CD8-positive, alpha-beta memory T cell (primary cell): ENCODE measurements at regions not wholly inside any gene's neighbourhood (a gene's known extent, or its start where the extent isn't known, plus 50 kb on each side); places are given as distances from the start of the nearest gene placed in this dataset.

Experiments
- CTCF ChIA-PET: fragments of 350-600 bp; sonication (Branson Sonifier 250); formaldehyde crosslinking; loops from one replicate; lab custom pipeline; 2021; ENCODE audit warnings: antibody characterized with exemption; lab: Charles Lee
- POLR2A ChIA-PET: fragments of 350-600 bp; sonication (Branson Sonifier 250); formaldehyde crosslinking; loops from one replicate; lab custom pipeline; 2021; ENCODE audit warnings: antibody characterized with exemption; lab: Charles Lee
- DNase-seq, 5 donors: peaks; one replicate each; pipeline versions ENCODE4 v3.0.0 to v3.0.0-alpha.2; 2020 to 2022; ENCODE audit warnings: mixed read lengths in 1 of 5
- H3K27ac ChIP-seq: one replicate; pipeline ENCODE4 v1.7.0; 2013; ENCODE audit warnings: low read depth, mild to moderate bottlenecking, low read length, moderate library complexity
- H3K27me3 ChIP-seq: 2 replicates; pipeline ENCODE4 v1.7.0; 2013; ENCODE audit warnings: low read length, mild to moderate bottlenecking; ENCODE audit not compliant: insufficient read depth, poor library complexity, severe bottlenecking
- H3K36me3 ChIP-seq: 2 replicates; pipeline ENCODE4 v1.7.0; 2013; ENCODE audit warnings: mild to moderate bottlenecking, low read length, moderate library complexity; ENCODE audit not compliant: insufficient read depth
- H3K4me1 ChIP-seq: 2 replicates; pipeline ENCODE4 v1.7.0; 2013; ENCODE audit warnings: mild to moderate bottlenecking, low read length, moderate library complexity; ENCODE audit not compliant: insufficient read depth
- H3K4me3 ChIP-seq: 2 replicates; pipeline ENCODE4 v1.7.0; 2013; ENCODE audit warnings: mild to moderate bottlenecking, low read length
- H3K9me3 ChIP-seq: 2 replicates; pipeline ENCODE4 v1.7.0; 2013; ENCODE audit warnings: mild to moderate bottlenecking, low read length
- H3K27ac Mint-ChIP-seq, 8 donors: one replicate each; pipeline ENCODE4 v1.8.0; 2020 to 2021; ENCODE audit warnings: mixed read lengths in 8 of 8, mild to moderate bottlenecking in 6 of 8, inconsistent platforms in 3 of 8, moderate library complexity in 3 of 8
- H3K27me3 Mint-ChIP-seq, 2 donors: one replicate each; pipeline ENCODE4 v1.8.0; 2020 to 2021; ENCODE audit warnings: mixed read lengths in 2 of 2, mild to moderate bottlenecking in 1 of 2, moderate library complexity in 1 of 2
- H3K36me3 Mint-ChIP-seq, 3 donors: one replicate each; pipeline ENCODE4 v1.8.0; 2020 to 2021; ENCODE audit warnings: mixed read lengths in 3 of 3, inconsistent platforms in 1 of 3, mild to moderate bottlenecking in 1 of 3
- H3K4me1 Mint-ChIP-seq, 3 donors: one replicate each; pipeline ENCODE4 v1.8.0; 2020 to 2021; ENCODE audit warnings: mixed read lengths in 3 of 3, inconsistent platforms in 1 of 3, mild to moderate bottlenecking in 1 of 3
- H3K4me3 Mint-ChIP-seq, 7 donors: one replicate each; pipeline ENCODE4 v1.8.0; 2020 to 2021; ENCODE audit warnings: mixed read lengths in 7 of 7, mild to moderate bottlenecking in 6 of 7, moderate library complexity in 4 of 7, inconsistent platforms in 2 of 7
- H3K9me3 Mint-ChIP-seq, 5 donors: one replicate each; pipeline ENCODE4 v1.8.0; 2020 to 2022; ENCODE audit warnings: mixed read lengths in 5 of 5, mild to moderate bottlenecking in 3 of 5, moderate library complexity in 2 of 5, inconsistent platforms in 1 of 5

DNA sequence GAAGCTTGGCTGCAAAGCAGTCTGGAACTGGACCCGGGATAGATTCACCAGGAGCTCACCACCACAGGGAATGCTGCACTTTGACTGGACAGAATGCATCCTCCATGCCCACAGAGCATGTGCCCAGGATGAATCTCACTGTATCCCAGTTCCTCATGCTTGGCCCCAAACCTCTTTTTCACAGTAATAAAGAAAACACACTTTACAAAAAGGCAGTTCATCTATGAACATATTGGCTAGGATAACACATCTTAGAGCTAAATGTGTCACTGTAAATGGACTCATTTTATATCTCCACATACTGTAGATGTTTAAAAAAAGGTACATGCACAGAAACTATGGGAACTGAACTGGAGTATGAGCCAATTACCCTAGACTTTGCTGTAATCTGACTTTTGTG is 266.9 kb downstream of the TOX3 start:
- POLR2A ChIA-PET, result no interaction called here
- Mint-ChIP-seq H3K27me3 (no peaks in the 10 kb centered on the region), H3K4me1 (no peaks in the 10 kb centered on the region), H3K36me3 (no peaks in the 10 kb centered on the region), H3K27ac (no peak overlapping the region), H3K4me3 (no peak overlapping the region), H3K9me3 (peaks cover 0 to 5% (median 4%) of the 10 kb centered on the region in 5 donors)
- H3K4me3 ChIP-seq, result no peak overlapping the region
- no peak for DNase-seq
- no peaks in the 10 kb centered on the region for H3K4me1 ChIP-seq
- CTCF ChIA-PET, result no interaction called here
- H3K36me3 ChIP-seq, result no peaks in the 10 kb centered on the region
- H3K27me3 ChIP-seq, result no peaks in the 10 kb centered on the region
- no peak overlapping the region for H3K27ac ChIP-seq
- no peaks in the 10 kb centered on the region for H3K9me3 ChIP-seq

DNA sequence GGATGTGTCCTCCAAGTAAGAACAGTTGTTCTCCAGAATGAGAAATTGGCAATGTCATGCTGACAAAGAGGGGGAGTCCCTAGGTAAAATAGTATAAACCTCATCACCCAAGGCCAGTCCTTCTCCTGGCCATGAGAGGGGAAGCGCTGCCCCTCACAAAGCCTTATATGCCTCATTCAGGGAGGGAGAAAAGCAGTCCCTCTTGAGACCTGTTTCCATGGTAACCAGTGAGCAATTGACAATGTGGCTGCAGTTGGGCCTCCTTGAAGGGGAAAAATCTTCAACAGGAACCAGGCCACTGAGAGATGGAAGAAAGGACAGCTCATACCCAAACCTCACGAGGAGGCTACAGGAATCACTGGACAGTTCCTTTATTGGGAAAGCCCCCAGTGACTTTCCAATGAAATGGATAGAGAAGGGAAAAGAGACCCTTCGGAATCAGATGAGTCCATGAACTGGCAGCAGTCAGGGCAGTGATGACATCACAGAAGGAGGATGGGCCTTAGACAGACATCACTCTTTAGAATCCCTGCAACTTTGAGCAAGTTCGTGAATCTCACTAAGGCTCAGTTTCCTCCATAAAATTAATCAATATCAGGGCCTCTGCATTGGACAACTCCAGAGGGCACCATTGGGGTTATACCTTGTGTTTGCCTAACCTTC is 275.7 kb downstream of the TOX3 start:
- H3K4me1 ChIP-seq, result no peaks in the 10 kb centered on the region
- H3K27ac ChIP-seq, result no peak overlapping the region
- ChIA-PET CTCF (no interaction called here), POLR2A (no interaction called here)
- H3K27me3 ChIP-seq, result no peaks in the 10 kb centered on the region
- no peaks in the 10 kb centered on the region for H3K9me3 ChIP-seq
- Mint-ChIP-seq H3K27me3 (peaks cover 0 to 2% of the 10 kb centered on the region in 2 donors), H3K27ac (no peak overlapping the region), H3K9me3 (peaks cover 0 to 5% (median 3%) of the 10 kb centered on the region in 5 donors), H3K4me1 (no peaks in the 10 kb centered on the region), H3K4me3 (no peak overlapping the region), H3K36me3 (no peaks in the 10 kb centered on the region)
- H3K4me3 ChIP-seq, result no peak overlapping the region
- no peaks in the 10 kb centered on the region for H3K36me3 ChIP-seq
- no peak for DNase-seq

DNA sequence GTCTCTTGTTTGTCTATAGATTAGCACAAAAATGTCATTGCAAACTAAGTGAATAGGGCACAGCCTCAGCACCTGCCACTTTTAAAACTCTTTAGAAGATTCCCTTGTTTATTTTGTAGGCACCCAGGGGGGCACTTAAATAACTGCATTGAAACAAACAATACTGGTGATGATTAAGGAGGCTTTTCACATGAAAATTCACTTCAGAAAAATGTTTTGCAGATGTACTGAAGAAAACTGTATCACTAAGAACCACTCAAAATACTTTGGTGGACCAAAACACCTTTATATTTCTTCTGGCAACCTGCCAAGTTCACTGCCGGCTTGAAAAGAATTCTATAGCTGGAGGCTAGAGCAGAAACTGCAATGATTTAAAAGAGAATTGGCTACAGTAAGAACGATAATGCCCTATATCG is 281.5 kb downstream of the TOX3 start:
- H3K27me3 Mint-ChIP-seq, result no peaks in the 10 kb centered on the region
- no peak overlapping the region for H3K4me3 Mint-ChIP-seq
- no peaks in the 10 kb centered on the region for H3K9me3 ChIP-seq
- no peaks in the 10 kb centered on the region for H3K36me3 Mint-ChIP-seq
- ChIA-PET POLR2A (no interaction called here), CTCF (no interaction called here)
- no peaks in the 10 kb centered on the region for H3K4me1 ChIP-seq
- H3K4me1 Mint-ChIP-seq, result no peaks in the 10 kb centered on the region
- no peak overlapping the region for H3K27ac ChIP-seq
- DNase-seq, result no peak
- H3K9me3 Mint-ChIP-seq, result peaks cover 0 to 3% (median 0%) of the 10 kb centered on the region in 5 donors
- no peak overlapping the region for H3K27ac Mint-ChIP-seq
- no peaks in the 10 kb centered on the region for H3K36me3 ChIP-seq
- no peak overlapping the region for H3K4me3 ChIP-seq
- H3K27me3 ChIP-seq, result no peaks in the 10 kb centered on the region

DNA sequence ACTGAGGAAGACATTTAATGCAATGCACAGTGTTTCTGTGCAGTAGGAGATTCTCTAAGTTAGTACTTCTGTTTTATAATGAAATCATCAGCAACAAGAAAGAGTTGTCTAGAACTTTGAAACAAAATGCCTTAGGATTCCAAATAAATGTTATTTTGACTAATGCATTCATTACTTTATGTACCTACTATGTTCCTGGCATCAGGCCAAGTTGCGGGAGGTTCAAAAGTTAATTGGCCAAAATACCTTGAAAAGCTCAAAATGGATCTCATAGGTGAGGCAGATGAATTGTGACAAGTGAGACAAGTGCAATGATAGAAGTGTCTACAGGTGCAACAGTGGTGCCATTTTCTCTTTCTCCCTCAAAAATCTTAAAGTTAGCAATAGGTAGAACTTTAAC is 289.4 kb downstream of the TOX3 start:
- H3K4me1 Mint-ChIP-seq, result no peaks in the 10 kb centered on the region
- no peak for DNase-seq
- no peaks in the 10 kb centered on the region for H3K4me1 ChIP-seq
- POLR2A ChIA-PET, result no interaction called here
- no peaks in the 10 kb centered on the region for H3K36me3 ChIP-seq
- CTCF ChIA-PET, result no interaction called here
- H3K4me3 Mint-ChIP-seq, result no peak overlapping the region
- H3K27me3 Mint-ChIP-seq, result no peaks in the 10 kb centered on the region
- no peak overlapping the region for H3K4me3 ChIP-seq
- H3K27me3 ChIP-seq, result no peaks in the 10 kb centered on the region
- no peaks in the 10 kb centered on the region for H3K9me3 ChIP-seq
- H3K36me3 Mint-ChIP-seq, result no peaks in the 10 kb centered on the region
- H3K27ac Mint-ChIP-seq, result no peak overlapping the region
- no peak overlapping the region for H3K27ac ChIP-seq
- peaks cover 0 to 5% (median 0%) of the 10 kb centered on the region in 5 donors for H3K9me3 Mint-ChIP-seq

DNA sequence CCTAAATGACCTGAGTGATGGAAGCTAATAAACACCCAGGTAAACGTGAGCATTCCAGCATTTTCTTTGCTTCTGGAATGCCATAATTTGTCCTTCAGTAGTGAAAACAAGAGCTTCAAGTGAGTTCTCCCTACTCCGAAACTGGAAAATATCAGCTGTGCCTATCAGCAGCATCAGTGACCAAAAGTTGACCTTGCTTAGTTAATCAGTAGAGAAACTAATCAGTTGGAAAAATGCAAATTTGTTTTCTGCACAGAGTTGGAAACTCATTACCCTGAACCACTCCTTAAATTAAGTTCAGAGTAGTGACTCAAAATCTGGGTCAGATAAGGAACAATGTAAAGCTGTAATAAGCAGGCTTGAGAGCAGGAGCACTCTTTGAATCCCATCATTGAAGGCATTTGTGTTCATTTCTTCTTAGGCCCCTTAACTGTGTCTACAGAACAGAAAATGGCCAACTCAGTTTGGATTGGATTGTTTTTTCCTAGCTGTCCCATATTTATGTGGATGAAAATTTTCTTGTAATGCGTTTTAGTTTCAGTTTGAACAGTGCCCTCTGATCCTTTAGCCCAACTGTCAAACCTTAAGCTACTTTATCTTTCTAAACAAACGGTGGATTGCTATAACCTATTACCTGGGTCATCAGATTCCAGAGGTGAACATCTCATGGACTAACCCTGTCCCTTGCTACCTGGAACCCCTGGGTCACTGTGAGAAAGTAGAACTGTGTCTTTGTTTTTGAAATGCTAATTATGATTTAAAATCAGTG is 290.4 kb downstream of the TOX3 start:
- Histone ChIP-seq H3K36me3 (no peaks in the 10 kb centered on the region), H3K4me3 (no peak overlapping the region), H3K27ac (no peak overlapping the region), H3K4me1 (no peaks in the 10 kb centered on the region), H3K9me3 (no peaks in the 10 kb centered on the region), H3K27me3 (no peaks in the 10 kb centered on the region)
- POLR2A ChIA-PET, result no interaction called here
- CTCF ChIA-PET, result interaction anchor here (1.7 kb wide), 1 partner anchor 9 kb away, joined by 3 read pairs; no protein-coding TSS in a partner anchor
- H3K27me3 Mint-ChIP-seq, result no peaks in the 10 kb centered on the region
- H3K4me1 Mint-ChIP-seq, result no peaks in the 10 kb centered on the region
- H3K9me3 Mint-ChIP-seq, result peaks cover 0 to 5% (median 0%) of the 10 kb centered on the region in 5 donors
- no peak for DNase-seq
- no peaks in the 10 kb centered on the region for H3K36me3 Mint-ChIP-seq
- no peak overlapping the region for H3K4me3 Mint-ChIP-seq
- H3K27ac Mint-ChIP-seq, result no peak overlapping the region

DNA sequence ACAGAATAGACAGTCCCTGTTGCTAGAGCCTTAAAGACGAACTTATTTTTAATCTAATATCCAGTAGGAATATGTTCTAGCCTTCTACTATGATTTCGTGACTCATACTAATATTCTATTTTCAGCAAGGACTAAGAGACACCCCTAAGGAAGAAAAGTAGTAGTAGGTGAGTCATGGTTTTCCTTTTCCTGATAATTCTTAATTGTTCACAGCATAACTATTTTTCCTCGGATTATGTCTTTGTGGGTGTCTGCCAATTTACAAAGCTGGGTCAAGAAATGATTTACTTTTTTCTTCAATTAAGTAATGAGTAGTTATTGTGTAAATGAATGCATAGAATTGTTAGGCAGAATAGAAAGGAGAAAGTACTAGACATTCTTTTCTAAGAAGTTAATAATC is 292.2 kb downstream of the TOX3 start:
- CTCF ChIA-PET, result no interaction called here
- H3K4me3 ChIP-seq, result no peak overlapping the region
- Mint-ChIP-seq H3K4me3 (no peak overlapping the region), H3K27me3 (no peaks in the 10 kb centered on the region), H3K36me3 (no peaks in the 10 kb centered on the region), H3K27ac (no peak overlapping the region), H3K4me1 (no peaks in the 10 kb centered on the region), H3K9me3 (peaks cover 0 to 3% (median 0%) of the 10 kb centered on the region in 5 donors)
- no peaks in the 10 kb centered on the region for H3K27me3 ChIP-seq
- no peaks in the 10 kb centered on the region for H3K9me3 ChIP-seq
- H3K27ac ChIP-seq, result no peak overlapping the region
- no peaks in the 10 kb centered on the region for H3K4me1 ChIP-seq
- H3K36me3 ChIP-seq, result no peaks in the 10 kb centered on the region
- POLR2A ChIA-PET, result no interaction called here
- DNase-seq, result no peak

DNA sequence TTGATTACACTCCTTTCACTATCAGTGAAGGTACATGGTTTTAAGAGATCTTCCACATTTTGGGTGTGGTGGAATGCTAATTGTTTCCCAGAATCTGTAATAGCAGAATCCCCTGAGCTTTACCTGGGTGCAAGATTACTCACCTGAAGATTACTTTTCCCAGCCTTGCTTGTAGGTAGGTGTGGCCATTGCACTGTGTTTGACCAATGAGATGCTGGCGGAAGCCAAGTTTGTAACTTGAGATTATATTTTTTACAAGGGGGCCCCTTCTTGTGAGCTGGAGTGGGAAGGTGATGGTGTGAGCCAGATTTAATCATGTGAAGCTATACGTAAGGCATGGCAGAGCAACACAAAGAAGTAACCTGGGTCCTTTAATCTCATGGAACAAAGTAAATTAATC is 294.3 kb downstream of the TOX3 start:
- Histone ChIP-seq H3K27ac (no peak overlapping the region), H3K9me3 (no peaks in the 10 kb centered on the region), H3K4me3 (no peak overlapping the region), H3K36me3 (no peaks in the 10 kb centered on the region), H3K4me1 (no peaks in the 10 kb centered on the region), H3K27me3 (no peaks in the 10 kb centered on the region)
- Mint-ChIP-seq H3K4me1 (no peaks in the 10 kb centered on the region), H3K4me3 (no peak overlapping the region), H3K9me3 (peaks cover 7 to 10% (median 8%) of the 10 kb centered on the region in 5 donors), H3K36me3 (no peaks in the 10 kb centered on the region), H3K27me3 (no peaks in the 10 kb centered on the region), H3K27ac (no peak overlapping the region)
- CTCF ChIA-PET, result no interaction called here
- POLR2A ChIA-PET, result no interaction called here
- DNase-seq, result no peak

DNA sequence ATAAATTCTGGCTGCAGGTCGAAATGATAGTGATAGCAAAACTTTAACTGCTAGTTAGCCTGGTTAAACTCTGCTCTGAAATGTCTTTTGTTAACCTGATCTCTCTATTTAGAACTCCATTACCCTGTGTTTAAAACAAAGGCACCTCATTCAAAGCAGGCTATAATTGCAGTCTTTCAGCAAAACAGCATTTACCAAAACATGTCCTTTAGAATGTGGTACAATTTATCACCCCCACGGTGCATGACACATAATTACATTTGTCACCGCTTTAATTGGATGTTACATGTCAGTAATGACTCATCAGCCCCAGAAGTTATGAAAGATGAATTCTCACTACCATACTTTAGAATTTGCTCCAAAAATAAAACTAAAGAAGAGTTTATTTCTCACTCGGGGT is 295.4 kb downstream of the TOX3 start:
- no peaks in the 10 kb centered on the region for H3K27me3 Mint-ChIP-seq
- POLR2A ChIA-PET, result no interaction called here
- H3K27ac Mint-ChIP-seq, result no peak overlapping the region
- no peak overlapping the region for H3K4me3 Mint-ChIP-seq
- CTCF ChIA-PET, result no interaction called here
- Histone ChIP-seq H3K9me3 (no peaks in the 10 kb centered on the region), H3K27me3 (no peaks in the 10 kb centered on the region), H3K4me3 (no peak overlapping the region), H3K27ac (no peak overlapping the region), H3K4me1 (no peaks in the 10 kb centered on the region), H3K36me3 (no peaks in the 10 kb centered on the region)
- no peaks in the 10 kb centered on the region for H3K4me1 Mint-ChIP-seq
- H3K36me3 Mint-ChIP-seq, result no peaks in the 10 kb centered on the region
- no peak for DNase-seq
- peaks cover 8 to 17% (median 14%) of the 10 kb centered on the region in 5 donors for H3K9me3 Mint-ChIP-seq
